ENCODE measurements at regions not wholly inside any gene's neighbourhood (a gene's known extent, or its start where the extent isn't known, plus 50 kb on each side); places are given as distances from the start of the nearest gene placed in this dataset.
"Not testable (repeated sequence)": the region's sequence is repeated elsewhere in the genome, so short reads cannot be mapped to it uniquely, and the experiment has no call there.

DNA sequence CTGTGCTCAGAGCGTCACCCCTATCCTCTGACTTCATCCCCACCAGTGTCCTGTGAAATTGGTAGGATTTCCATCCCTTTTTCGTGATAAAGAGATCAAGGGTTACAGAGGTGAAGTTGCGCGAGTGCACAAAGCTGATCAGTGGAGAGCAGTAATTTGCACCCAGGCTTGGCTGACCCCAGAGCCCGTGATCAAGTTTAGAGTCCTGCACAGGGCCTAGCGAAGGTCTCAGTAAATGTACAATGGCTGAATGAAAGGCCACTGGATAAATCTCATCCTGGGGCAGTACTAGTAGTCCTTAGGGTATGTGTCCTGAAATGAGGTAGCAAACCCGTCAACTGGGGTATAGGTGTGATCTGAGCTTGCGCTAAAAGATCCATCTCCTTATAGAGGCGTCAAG, 173.2 kb upstream of the CXorf66 start:
- intact Hi-C loops (cut with micrococcal nuclease); H3K27ac Mint-ChIP-seq; H3K4me3 Mint-ChIP-seq (ENCODE audit: low read depth); H3K9me3 Mint-ChIP-seq; DNase-seq (ENCODE audit: low spot score); H3K4me1 Mint-ChIP-seq (ENCODE audit: low read depth); H3K27me3 Mint-ChIP-seq (ENCODE audit: low read depth); H3K36me3 Mint-ChIP-seq (ENCODE audit: low read depth): not testable (repeated sequence)

DNA sequence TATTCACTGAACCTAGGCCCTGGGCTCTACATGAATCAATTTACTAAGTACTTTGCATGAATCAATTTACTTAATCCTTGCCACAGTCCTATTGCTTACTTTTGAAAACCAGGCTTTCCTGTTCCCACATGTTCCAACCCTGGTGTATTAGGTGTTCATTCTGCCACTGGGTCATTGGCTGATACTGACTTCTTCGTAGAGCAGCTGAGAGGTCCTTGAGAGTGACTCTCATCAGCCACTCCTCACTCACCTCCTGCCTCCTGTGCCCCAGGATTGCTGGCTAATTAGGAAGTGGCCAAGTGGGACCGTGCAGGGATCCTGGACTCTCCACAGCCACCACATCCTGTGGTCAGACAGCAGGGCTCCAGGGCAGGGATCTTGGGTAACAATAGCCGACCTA, 172.7 kb upstream of the CXorf66 start:
- H3K36me3 Mint-ChIP-seq (ENCODE audit: low read depth); H3K27ac Mint-ChIP-seq; H3K9me3 Mint-ChIP-seq; DNase-seq (ENCODE audit: low spot score); H3K4me3 Mint-ChIP-seq (ENCODE audit: low read depth); H3K4me1 Mint-ChIP-seq (ENCODE audit: low read depth); intact Hi-C loops (cut with micrococcal nuclease); H3K27me3 Mint-ChIP-seq (ENCODE audit: low read depth): not testable (repeated sequence)

DNA sequence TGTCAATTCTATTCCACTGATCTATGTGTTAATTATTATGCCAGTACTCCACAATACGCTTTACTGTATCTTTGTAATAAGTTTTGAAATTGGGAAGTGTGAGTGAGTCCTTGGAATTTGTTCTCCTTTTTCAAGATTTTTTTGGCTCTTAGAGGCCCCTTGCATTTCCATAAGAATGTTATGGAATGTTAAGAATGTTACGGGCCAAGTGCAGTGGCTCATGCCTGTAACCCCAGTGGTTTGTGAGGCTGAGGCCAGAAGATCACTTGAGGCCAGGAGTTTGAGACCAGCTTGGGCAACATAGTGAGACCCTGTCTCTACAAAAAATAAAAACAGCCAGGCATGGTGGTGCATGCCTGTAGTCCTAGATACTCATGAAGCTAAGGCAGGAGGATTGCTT, 167.6 kb upstream of the CXorf66 start:
- H3K9me3 Mint-ChIP-seq = no peaks in the 10 kb centered on the region
- H3K4me3 Mint-ChIP-seq (ENCODE audit: low read depth) = no peak overlapping the region
- no peaks in the 10 kb centered on the region for H3K27me3 Mint-ChIP-seq (ENCODE audit: low read depth)
- intact Hi-C loops (cut with micrococcal nuclease) = no loop called here
- H3K4me1 Mint-ChIP-seq (ENCODE audit: low read depth) = no peaks in the 10 kb centered on the region
- no peaks in the 10 kb centered on the region for H3K36me3 Mint-ChIP-seq (ENCODE audit: low read depth)
- DNase-seq (ENCODE audit: low spot score) = no peak
- H3K27ac Mint-ChIP-seq = no peak overlapping the region

DNA sequence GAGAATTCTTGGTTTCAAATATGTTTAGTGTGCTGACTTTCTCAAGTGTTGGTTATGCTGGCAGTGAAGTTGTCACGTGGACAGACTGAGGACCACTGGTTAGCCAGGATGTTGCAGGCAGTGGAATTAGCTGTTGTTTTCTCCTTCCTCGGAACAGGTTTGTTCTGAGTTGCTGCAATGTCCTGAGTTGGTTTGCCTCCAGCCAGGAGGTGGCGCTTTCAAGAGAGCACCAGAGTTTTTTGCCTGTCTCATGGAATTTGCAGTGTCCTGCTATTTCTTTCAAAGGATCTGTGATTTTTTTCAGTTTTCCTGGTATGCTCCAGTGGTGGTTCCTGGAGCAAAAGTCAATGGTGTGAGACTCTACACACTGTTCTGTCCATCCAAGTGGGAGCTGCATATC, 158.1 kb upstream of the CXorf66 start:
- no peaks in the 10 kb centered on the region for H3K27me3 Mint-ChIP-seq (ENCODE audit: low read depth)
- H3K4me1 Mint-ChIP-seq (ENCODE audit: low read depth) = no peaks in the 10 kb centered on the region
- no peaks in the 10 kb centered on the region for H3K36me3 Mint-ChIP-seq (ENCODE audit: low read depth)
- DNase-seq (ENCODE audit: low spot score) = no peak
- intact Hi-C loops (cut with micrococcal nuclease) = no loop called here
- H3K4me3 Mint-ChIP-seq (ENCODE audit: low read depth) = no peak overlapping the region
- H3K27ac Mint-ChIP-seq = no peak overlapping the region
- no peaks in the 10 kb centered on the region for H3K9me3 Mint-ChIP-seq

DNA sequence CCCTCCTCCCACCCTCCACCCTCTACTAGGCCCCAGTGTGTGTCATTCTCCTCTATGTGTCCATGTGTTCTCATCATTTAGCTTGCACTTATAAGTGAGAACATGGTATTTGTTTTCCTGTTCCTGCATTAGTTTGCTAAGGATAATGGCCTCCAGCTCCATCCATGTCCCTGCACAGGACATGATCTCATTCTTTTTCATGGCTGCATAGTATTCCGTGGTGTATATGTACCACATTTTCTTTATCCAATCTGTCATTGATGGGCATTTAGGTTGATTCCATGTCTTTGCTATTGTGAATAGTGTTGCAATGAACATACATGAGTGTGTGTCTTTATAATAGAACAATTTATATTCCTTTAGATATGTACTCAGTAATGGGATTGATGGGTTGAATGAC, 148.7 kb upstream of the CXorf66 start:
- H3K9me3 Mint-ChIP-seq; intact Hi-C loops (cut with micrococcal nuclease); DNase-seq (ENCODE audit: low spot score); H3K4me3 Mint-ChIP-seq (ENCODE audit: low read depth); H3K27me3 Mint-ChIP-seq (ENCODE audit: low read depth); H3K4me1 Mint-ChIP-seq (ENCODE audit: low read depth); H3K36me3 Mint-ChIP-seq (ENCODE audit: low read depth); H3K27ac Mint-ChIP-seq: not testable (repeated sequence)

DNA sequence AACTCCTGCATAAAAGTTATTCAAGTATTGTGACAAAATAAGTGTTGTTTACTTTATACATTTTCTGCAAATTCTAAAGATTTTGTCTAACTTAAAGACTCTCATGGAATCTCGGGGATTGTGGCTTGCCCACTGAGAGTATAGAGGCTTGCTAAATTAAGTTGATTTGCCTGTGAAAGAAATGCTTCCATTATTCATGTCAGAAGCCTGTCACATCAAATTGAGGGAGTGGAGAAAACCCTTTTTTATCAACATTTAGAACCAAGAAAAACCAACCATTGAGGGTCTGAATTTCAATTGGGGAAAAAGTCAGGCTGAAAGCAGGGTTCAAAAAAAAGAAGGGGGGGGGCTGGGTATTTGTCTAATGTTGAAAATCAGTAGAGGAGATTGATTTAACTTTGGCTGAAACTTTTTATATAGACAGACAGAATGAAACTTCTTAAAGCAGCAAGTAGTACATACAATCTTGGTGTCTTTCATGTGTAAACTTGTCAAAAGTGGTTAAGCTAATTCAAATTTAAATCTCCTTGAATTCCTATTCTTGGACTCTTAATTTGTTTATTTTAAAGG, 144.8 kb upstream of the CXorf66 start:
- Mint-ChIP-seq H3K27ac (no peak overlapping the region), H3K4me1 (ENCODE audit: low read depth) (no peaks in the 10 kb centered on the region), H3K9me3 (no peaks in the 10 kb centered on the region), H3K4me3 (ENCODE audit: low read depth) (no peak overlapping the region), H3K27me3 (ENCODE audit: low read depth) (no peaks in the 10 kb centered on the region), H3K36me3 (ENCODE audit: low read depth) (no peaks in the 10 kb centered on the region)
- intact Hi-C loops (cut with micrococcal nuclease) = no loop called here
- DNase-seq (ENCODE audit: low spot score) = no peak

DNA sequence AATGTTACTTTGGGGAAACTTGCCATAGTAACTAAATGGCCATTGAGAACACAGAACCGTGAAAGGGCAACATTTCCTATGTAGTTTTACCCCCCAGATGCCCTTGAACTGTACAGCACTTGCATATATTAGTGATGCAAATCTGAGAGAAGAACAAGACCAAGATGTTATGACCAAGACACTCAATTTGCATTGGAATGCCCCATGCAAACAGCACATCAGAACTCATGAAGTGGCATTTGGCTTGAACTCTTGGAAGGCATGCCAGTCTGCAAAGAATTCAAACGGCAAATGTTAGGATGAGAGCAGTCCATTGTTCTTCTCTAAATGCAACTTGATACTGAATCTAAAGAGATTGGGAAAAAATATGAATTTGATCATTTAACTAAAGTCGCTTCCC, 139.4 kb upstream of the CXorf66 start:
- H3K4me3 Mint-ChIP-seq (ENCODE audit: low read depth) = no peak overlapping the region
- no peaks in the 10 kb centered on the region for H3K4me1 Mint-ChIP-seq (ENCODE audit: low read depth)
- DNase-seq (ENCODE audit: low spot score) = no peak
- no peaks in the 10 kb centered on the region for H3K27me3 Mint-ChIP-seq (ENCODE audit: low read depth)
- no peaks in the 10 kb centered on the region for H3K36me3 Mint-ChIP-seq (ENCODE audit: low read depth)
- H3K9me3 Mint-ChIP-seq = no peaks in the 10 kb centered on the region
- intact Hi-C loops (cut with micrococcal nuclease) = no loop called here
- H3K27ac Mint-ChIP-seq = no peak overlapping the region

DNA sequence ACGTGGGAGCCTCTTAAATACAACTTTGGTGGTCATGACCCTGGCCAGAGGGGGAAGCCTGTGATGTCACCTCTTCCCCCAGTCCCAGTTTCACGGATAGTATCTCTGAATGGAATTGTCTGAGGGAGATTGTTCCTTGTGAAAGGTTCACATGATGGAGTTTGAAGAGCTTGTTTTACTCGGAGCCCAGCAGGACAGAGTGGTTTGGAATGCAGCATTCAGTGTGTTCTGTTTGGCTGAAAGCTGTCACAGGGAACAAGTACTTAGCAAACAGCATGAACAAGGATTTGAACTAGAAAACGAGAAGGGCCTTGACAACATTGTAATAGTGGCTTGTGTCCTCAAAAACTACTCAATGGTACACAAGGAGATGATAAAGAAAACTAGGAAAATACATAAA, 133.9 kb upstream of the CXorf66 start:
- Mint-ChIP-seq H3K4me1 (ENCODE audit: low read depth) (no peaks in the 10 kb centered on the region), H3K9me3 (no peaks in the 10 kb centered on the region), H3K27ac (no peak overlapping the region), H3K27me3 (ENCODE audit: low read depth) (no peaks in the 10 kb centered on the region), H3K4me3 (ENCODE audit: low read depth) (no peak overlapping the region), H3K36me3 (ENCODE audit: low read depth) (no peaks in the 10 kb centered on the region)
- intact Hi-C loops (cut with micrococcal nuclease) = no loop called here
- DNase-seq (ENCODE audit: low spot score) = no peak

DNA sequence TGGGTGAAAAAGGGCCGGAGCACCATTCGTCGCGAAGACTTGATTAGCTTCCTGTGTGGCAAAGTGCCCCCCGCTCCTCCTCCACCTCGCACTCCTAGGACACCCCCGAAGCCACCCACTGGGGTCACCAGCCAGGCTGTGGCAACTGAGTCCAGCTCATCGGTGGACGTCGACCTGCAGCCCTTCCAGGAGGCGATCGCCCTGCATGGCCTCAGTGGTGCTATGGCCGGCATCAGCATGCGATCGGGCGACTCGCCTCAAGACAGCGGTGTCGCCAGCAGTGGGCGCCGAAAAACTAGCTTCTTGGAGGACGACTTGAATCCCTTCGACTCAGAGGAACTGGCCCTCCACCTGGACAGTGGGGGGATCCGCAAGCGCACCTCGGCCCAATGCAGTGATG, 126.8 kb upstream of the CXorf66 start:
- peak overlapping the region; percentile 21 for H3K4me3 Mint-ChIP-seq (ENCODE audit: low read depth)
- H3K27me3 Mint-ChIP-seq (ENCODE audit: low read depth) = peaks cover 25% of the 10 kb centered on the region
- DNase-seq (ENCODE audit: low spot score) = no peak
- peaks cover 2% of the 10 kb centered on the region for H3K4me1 Mint-ChIP-seq (ENCODE audit: low read depth)
- intact Hi-C loops (cut with micrococcal nuclease) = no loop called here
- no peaks in the 10 kb centered on the region for H3K9me3 Mint-ChIP-seq
- H3K27ac Mint-ChIP-seq = no peak overlapping the region
- H3K36me3 Mint-ChIP-seq (ENCODE audit: low read depth) = no peaks in the 10 kb centered on the region

DNA sequence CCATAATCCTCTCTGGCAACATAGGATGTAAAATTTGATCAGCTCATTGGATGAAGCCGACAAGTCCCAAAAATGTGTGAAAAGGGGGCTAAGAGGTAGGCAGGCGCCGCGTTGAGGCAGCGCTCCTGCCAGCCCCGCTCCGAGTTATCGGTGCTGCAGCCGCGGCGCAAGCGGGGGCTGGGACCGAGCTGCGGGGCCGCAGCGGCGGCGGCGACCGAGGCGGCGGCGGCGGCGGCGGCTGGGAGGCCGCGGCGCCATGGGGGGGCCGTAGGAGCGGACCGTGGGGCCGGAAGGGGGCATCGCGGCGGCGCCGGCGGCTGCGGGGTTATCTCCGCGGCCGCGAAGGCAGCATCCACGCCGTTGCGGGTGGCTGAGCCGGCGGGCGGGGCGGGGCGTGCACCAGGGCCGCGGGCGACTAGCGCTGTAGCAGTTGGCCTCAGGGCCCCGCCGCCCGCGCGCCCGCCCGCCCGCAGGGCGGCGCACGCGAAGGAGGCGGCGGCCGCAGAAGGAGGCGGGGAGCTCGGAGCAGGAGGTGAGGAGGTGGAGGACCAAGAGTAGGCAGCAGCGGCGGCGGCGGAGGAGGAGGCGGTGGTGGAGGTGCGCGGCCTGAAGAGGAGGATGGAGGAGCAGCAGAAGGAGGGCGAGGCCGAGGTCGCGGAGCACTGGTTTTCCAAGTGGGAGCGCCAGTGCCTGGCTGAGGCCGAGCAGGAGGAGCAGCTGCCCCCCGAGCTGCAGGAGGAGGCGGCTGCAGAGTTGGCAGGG, 126.0 kb upstream of the CXorf66 start:
- DNase-seq (ENCODE audit: low spot score) = peak; percentile 8
- intact Hi-C loops (cut with micrococcal nuclease) = no loop called here
- Mint-ChIP-seq H3K27me3 (ENCODE audit: low read depth) (peaks cover 25% of the 10 kb centered on the region), H3K4me3 (ENCODE audit: low read depth) (peak overlapping the region; percentile 33), H3K9me3 (no peaks in the 10 kb centered on the region), H3K36me3 (ENCODE audit: low read depth) (no peaks in the 10 kb centered on the region), H3K27ac (no peak overlapping the region), H3K4me1 (ENCODE audit: low read depth) (peaks cover 2% of the 10 kb centered on the region)

DNA sequence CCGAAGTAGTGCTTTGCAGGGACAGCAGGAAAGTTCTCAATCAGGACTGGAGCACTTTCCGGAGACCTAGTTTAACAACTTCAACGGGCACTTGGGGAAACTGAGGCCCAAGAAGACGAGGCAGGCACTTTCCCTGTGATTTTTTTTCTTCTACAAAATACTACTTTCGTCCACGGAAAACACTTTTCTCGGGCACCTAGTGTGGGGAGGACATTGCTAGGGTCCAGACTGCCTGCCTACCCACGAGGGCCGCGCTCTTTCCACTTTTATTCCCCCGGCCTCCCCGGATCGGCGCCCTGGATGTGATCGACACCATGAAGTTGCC, 125.4 kb upstream of the CXorf66 start:
- H3K27ac Mint-ChIP-seq = no peak overlapping the region
- peak overlapping the region; percentile 33 for H3K4me3 Mint-ChIP-seq (ENCODE audit: low read depth)
- peaks cover 2% of the 10 kb centered on the region for H3K4me1 Mint-ChIP-seq (ENCODE audit: low read depth)
- no peak for DNase-seq (ENCODE audit: low spot score)
- peaks cover 25% of the 10 kb centered on the region for H3K27me3 Mint-ChIP-seq (ENCODE audit: low read depth)
- H3K9me3 Mint-ChIP-seq = no peaks in the 10 kb centered on the region
- intact Hi-C loops (cut with micrococcal nuclease) = no loop called here
- no peaks in the 10 kb centered on the region for H3K36me3 Mint-ChIP-seq (ENCODE audit: low read depth)

DNA sequence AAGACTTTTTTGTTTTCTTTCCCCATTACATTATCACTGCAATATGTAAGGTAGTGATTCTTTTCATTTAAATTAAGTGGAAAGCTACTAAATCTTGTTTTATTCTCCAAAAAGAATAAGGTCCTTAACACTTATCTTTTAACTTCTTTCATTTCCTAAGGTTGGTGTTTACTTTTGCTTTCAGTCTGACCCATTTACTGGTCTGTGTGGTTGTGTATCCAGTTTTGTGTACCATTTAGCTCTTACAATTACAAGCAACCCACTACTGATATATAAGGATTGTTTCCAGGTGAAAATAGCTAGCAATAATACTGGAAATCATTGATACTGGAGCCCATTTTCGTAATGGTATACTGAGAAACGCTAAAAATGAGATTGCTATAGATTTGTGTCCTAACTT, 123.1 kb upstream of the CXorf66 start:
- Mint-ChIP-seq H3K27ac (no peak overlapping the region), H3K27me3 (ENCODE audit: low read depth) (peaks cover 25% of the 10 kb centered on the region), H3K36me3 (ENCODE audit: low read depth) (no peaks in the 10 kb centered on the region), H3K4me1 (ENCODE audit: low read depth) (peaks cover 2% of the 10 kb centered on the region), H3K4me3 (ENCODE audit: low read depth) (no peak overlapping the region), H3K9me3 (no peaks in the 10 kb centered on the region)
- intact Hi-C loops (cut with micrococcal nuclease) = no loop called here
- no peak for DNase-seq (ENCODE audit: low spot score)

DNA sequence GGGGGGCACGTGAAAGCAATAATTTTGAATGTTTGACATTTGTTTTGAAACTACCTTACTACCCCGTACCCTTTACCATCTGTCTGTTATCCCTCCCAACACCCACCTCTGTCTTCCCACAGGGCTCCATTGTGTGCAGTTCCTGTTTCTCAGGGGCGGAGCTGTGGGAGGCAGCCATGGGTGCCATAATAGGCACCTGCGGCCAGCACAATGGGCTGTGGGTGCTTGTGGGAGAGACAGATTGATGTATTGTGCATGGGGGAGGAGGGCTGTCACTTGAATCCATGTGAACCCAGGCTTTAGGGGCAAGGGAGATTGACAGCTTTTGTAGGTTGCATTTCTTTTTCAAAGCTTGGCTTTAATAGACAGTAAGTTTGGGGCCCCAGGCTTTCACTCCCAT, 122.6 kb upstream of the CXorf66 start:
- intact Hi-C loops (cut with micrococcal nuclease) = no loop called here
- DNase-seq (ENCODE audit: low spot score) = no peak
- peaks cover 25% of the 10 kb centered on the region for H3K27me3 Mint-ChIP-seq (ENCODE audit: low read depth)
- H3K9me3 Mint-ChIP-seq = no peaks in the 10 kb centered on the region
- H3K27ac Mint-ChIP-seq = no peak overlapping the region
- H3K4me3 Mint-ChIP-seq (ENCODE audit: low read depth) = no peak overlapping the region
- H3K4me1 Mint-ChIP-seq (ENCODE audit: low read depth) = peaks cover 2% of the 10 kb centered on the region
- H3K36me3 Mint-ChIP-seq (ENCODE audit: low read depth) = no peaks in the 10 kb centered on the region

DNA sequence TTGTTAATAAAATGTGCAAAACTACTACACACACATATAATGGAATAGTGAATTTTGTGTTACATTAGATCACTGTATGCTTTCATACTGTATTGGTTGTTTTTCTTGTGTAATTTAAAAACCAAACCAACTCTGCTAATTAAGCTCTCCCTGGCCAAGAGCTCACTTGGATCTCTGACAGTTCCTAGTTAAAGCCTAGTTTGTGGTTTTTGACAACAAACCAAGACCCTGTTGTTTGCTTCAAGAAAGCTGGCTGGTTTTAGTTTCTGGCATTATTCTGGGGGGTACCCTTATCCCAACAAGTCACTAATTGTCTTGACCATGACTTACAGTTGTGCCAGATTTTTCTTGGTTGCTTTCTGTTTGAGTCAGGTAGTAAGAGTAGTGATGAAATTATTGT, 121.4 kb upstream of the CXorf66 start:
- intact Hi-C loops (cut with micrococcal nuclease) = no loop called here
- peaks cover 2% of the 10 kb centered on the region for H3K4me1 Mint-ChIP-seq (ENCODE audit: low read depth)
- no peaks in the 10 kb centered on the region for H3K9me3 Mint-ChIP-seq
- H3K36me3 Mint-ChIP-seq (ENCODE audit: low read depth) = no peaks in the 10 kb centered on the region
- no peak overlapping the region for H3K27ac Mint-ChIP-seq
- H3K4me3 Mint-ChIP-seq (ENCODE audit: low read depth) = no peak overlapping the region
- peaks cover 22% of the 10 kb centered on the region for H3K27me3 Mint-ChIP-seq (ENCODE audit: low read depth)
- DNase-seq (ENCODE audit: low spot score) = no peak

All from activated T-helper 2 cell treated with anti-CD3 and anti-CD28 coated beads, Interferon-gamma antibody, Interleukin-2, Interleukin-4, amounts not matched to agents 10 μg/mL and 5 μg/mL and 100 μg/mL, durations not matched to agents 14 hours and 24 hours and 36 hours (primary cell).